ENCODE measurements at regions not wholly inside any gene's neighbourhood (a gene's known extent, or its start where the extent isn't known, plus 50 kb on each side); places are given as distances from the start of the nearest gene placed in this dataset.

DNA sequence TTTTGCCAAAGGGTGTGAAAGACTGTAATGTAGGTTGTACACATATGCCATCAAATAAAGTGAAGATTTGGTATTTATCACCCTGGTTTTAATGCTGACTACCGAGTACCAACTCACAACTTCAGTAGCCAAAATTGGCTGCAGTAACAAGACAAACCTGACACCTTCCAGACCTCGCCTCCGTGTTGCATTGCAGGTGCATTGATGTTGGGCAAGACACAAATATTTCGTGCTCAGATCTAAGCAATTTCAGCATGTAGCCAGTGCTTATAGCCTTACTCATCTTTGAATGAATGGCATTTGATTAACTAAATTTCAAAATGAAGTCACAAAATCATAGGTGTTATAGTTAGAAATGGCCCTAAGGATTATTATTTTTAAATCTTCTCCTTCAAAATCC lies 400.2 kb downstream of the SOX2 start:
- intact Hi-C loops (cut with DNase I; ENCODE audit: low total_unique reads) = no loop called here
- no peak overlapping the region for H3K27ac ChIP-seq
- H3K36me3 ChIP-seq (ENCODE audit: low read depth, missing control alignments) = no peaks in the 10 kb centered on the region
- WGBS, 2 donors = 82 to 86% methylated on average over 4 of the region's 4 CpGs
- TF ChIP-seq POLR2A (IDR thresholded peaks at IDR 0.05) (no peak), CTCF (IDR thresholded peaks at IDR 0.05) (no peak)
- no peak for DNase-seq
- no peaks in the 10 kb centered on the region for H3K27me3 ChIP-seq
- no peak overlapping the region for H3K4me3 ChIP-seq
- no peaks in the 10 kb centered on the region for H3K9me3 ChIP-seq
- no peaks in the 10 kb centered on the region for H3K4me1 ChIP-seq

DNA sequence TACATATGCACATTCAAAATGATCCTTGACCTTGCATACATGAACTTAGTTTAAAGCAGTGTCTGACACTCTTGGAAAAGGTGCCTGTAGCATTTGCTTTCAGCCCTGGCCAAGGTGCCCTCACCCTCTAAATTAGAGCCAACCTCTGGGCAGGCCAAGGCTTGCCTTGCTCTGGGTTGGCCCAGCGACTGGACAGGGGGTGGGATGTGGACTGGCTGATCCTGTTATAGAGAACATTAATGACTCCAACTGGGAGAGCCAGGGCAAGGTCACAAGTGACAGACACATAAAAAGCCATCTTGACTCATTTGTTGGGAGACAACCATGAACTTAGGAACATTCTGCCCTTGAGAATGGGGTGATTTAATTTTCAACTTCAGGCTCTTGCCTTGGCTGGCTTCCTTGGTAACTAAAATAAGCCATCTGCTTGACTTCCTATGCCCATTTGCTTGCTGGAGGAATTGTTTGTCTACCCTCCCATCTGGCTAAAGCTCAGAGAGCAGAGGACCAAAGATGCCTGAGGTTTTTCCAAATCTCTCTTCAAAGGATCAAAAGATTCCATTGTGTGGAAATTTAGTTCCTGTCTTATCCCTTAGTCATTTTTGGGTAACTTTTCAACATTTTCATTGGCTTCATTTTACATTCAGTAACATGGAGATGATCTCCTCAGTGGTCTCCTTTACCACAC lies 403.7 kb downstream of the SOX2 start:
- 71 to 95% methylated on average over 1 of the region's 1 CpG for WGBS, 2 donors
- no peak for TF ChIP-seq POLR2A (IDR thresholded peaks at IDR 0.05)
- TF ChIP-seq CTCF (IDR thresholded peaks at IDR 0.05) = no peak
- Histone ChIP-seq H3K4me3 (no peak overlapping the region), H3K4me1 (no peaks in the 10 kb centered on the region), H3K27me3 (no peaks in the 10 kb centered on the region), H3K27ac (no peak overlapping the region), H3K9me3 (no peaks in the 10 kb centered on the region), H3K36me3 (ENCODE audit: low read depth, missing control alignments) (no peaks in the 10 kb centered on the region)
- intact Hi-C loops (cut with DNase I; ENCODE audit: low total_unique reads) = no loop called here
- no peak for DNase-seq

- Histone ChIP-seq H3K4me1 (no peaks in the 10 kb centered on the region), H3K9me3 (no peaks in the 10 kb centered on the region), H3K27me3 (no peaks in the 10 kb centered on the region), H3K4me3 (no peak overlapping the region), H3K27ac (no peak overlapping the region), H3K36me3 (ENCODE audit: low read depth, missing control alignments) (no peaks in the 10 kb centered on the region)
- TF ChIP-seq POLR2A (IDR thresholded peaks at IDR 0.05) (no peak), CTCF (IDR thresholded peaks at IDR 0.05) (no peak)
- intact Hi-C loops (cut with DNase I; ENCODE audit: low total_unique reads) = no loop called here
- no peak for DNase-seq
- WGBS, 2 donors = 19 to 22% methylated on average over 2 of the region's 2 CpGs
Measured at GRCh38 chr3:182116386-182116785, 404.7 kb downstream of the SOX2 start.

GRCh38 chr3:182117131-182117530 lies 405.4 kb downstream of the SOX2 start:
- DNase-seq = no peak

More at GRCh38 chr3:182117131-182117530, 405.4 kb downstream of the SOX2 start:
- 71 to 75% methylated on average over 8 of the region's 8 CpGs for WGBS, 2 donors
- Histone ChIP-seq H3K36me3 (ENCODE audit: low read depth, missing control alignments) (no peaks in the 10 kb centered on the region), H3K27ac (no peak overlapping the region), H3K4me3 (no peak overlapping the region), H3K4me1 (no peaks in the 10 kb centered on the region), H3K27me3 (no peaks in the 10 kb centered on the region), H3K9me3 (no peaks in the 10 kb centered on the region)
- TF ChIP-seq POLR2A (IDR thresholded peaks at IDR 0.05) (no peak), CTCF (IDR thresholded peaks at IDR 0.05) (no peak)
- intact Hi-C loops (cut with DNase I; ENCODE audit: low total_unique reads) = no loop called here

Measured in testis (tissue), 2 donors.